ENCODE measurements at regions not wholly inside any gene's neighbourhood (a gene's known extent, or its start where the extent isn't known, plus 50 kb on each side); places are given as distances from the start of the nearest gene placed in this dataset.

DNA sequence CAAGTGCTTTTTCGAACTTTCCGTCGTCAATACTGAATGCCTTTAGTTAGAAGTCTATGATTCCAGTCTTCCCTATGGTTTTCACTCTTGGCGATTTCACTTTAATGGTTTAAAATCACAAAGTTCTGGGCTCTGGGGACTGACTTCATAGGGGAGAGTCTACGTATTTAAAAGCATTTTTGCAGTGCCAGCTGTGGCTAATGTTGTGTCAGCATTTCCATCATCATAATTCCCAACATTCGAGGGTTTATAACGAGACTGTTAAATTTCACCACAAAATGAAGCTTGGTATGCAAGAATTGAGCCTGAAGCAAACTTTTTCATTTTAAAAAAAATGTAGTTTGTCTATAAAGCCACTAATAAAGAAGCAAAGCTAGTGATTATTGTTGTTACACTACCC is 242.7 kb downstream of the SOX4 start:
- peak overlapping the region in 1 of 2 experiments; percentile 15; a peak in 1 of 5 replicates for H3K4me3 Mint-ChIP-seq
- Histone ChIP-seq H2BK15ac (ENCODE audit: low read depth, low read length) (no peak overlapping the region), H3K18ac (ENCODE audit: insufficient read length, low read depth, low read length) (no peak overlapping the region), H3T11ph (ENCODE audit: low read length) (no peak overlapping the region), H2BK12ac (ENCODE audit: insufficient read length, low read depth, low read length) (no peak overlapping the region), H4K91ac (ENCODE audit: insufficient read length, low read depth, low read length) (no peak overlapping the region), H2AK5ac (ENCODE audit: insufficient read length, low read length) (no peak overlapping the region), H3K4ac (ENCODE audit: low read depth, low read length) (no peak overlapping the region), H2BK20ac (ENCODE audit: low read depth, low read length, poor library complexity, severe bottlenecking) (no peak overlapping the region), H4K20me1 (ENCODE audit: control insufficient read depth, insufficient read depth, insufficient read length) (no peaks in the 10 kb centered on the region), H3K56ac (ENCODE audit: insufficient read length, low read depth, low read length) (no peak overlapping the region), H2BK5ac (ENCODE audit: insufficient read length, low read length) (no peak overlapping the region), H3K23me2 (ENCODE audit: insufficient read length, low read depth, low read length, poor library complexity, severe bottlenecking) (no peaks in the 10 kb centered on the region), H3K79me1 (ENCODE audit: insufficient read depth, low read depth, low read length, poor library complexity, severe bottlenecking) (peaks cover 7% of the 10 kb centered on the region), H4K8ac (replicated peaks; ENCODE audit: insufficient read length, low read depth, low read length) (no peak overlapping the region), H3K23ac (ENCODE audit: insufficient read length, low read depth, low read length) (no peak overlapping the region), H3K14ac (ENCODE audit: insufficient read depth, low read length) (no peak overlapping the region), H3K27ac (ENCODE audit: insufficient read length, low read depth, low read length) (no peak overlapping the region), H3K9me3 (ENCODE audit: control insufficient read depth, low read depth, low read length) (no peaks in the 10 kb centered on the region), H2AFZ (ENCODE audit: low read length) (no peak overlapping the region), H2BK120ac (ENCODE audit: low read depth, low read length, poor library complexity, severe bottlenecking) (no peak overlapping the region), H4K5ac (ENCODE audit: insufficient read length, low read depth, low read length) (no peak overlapping the region), H3K4me2 (ENCODE audit: insufficient read depth, insufficient read length, low read length) (peak overlapping the region; percentile 51), H3K4me1 (ENCODE audit: insufficient read depth, low read length) (peaks cover 19% of the 10 kb centered on the region), H3K79me2 (ENCODE audit: insufficient read depth, low read length) (peaks cover 13% of the 10 kb centered on the region), H3K27me3 (ENCODE audit: insufficient read depth, low read length) (no peaks in the 10 kb centered on the region; the same call in 1 of the 2 replicates), H3K9ac (ENCODE audit: extremely low read depth, insufficient read length, low read length) (no peak overlapping the region)
- whole genome bisulfite sequencing (ENCODE audit: extremely low coverage, insufficient read length, low lambda C conversion rate) = no CpG with 5 or more reads among the region's 7 CpGs
- peaks cover 11 to 14% (median 12%) of the 10 kb centered on the region in 3 experiments for H3K36me3 Mint-ChIP-seq (ENCODE audit: insufficient read depth in 1 of 3, low read depth in 3 of 3)
- H3K27me3 Mint-ChIP-seq (ENCODE audit: low read depth) = no peaks in the 10 kb centered on the region
- DNase-seq = no peak
- no peaks in the 10 kb centered on the region for H3K9me3 Mint-ChIP-seq
- H3K27ac Mint-ChIP-seq = peak overlapping the region; percentile 4 to 60 (median 53); a peak in 6 of 7 replicates
- H3K4me1 Mint-ChIP-seq = peaks cover 38 to 39% of the 10 kb centered on the region in 2 experiments
- TF ChIP-seq, protein P1, sequence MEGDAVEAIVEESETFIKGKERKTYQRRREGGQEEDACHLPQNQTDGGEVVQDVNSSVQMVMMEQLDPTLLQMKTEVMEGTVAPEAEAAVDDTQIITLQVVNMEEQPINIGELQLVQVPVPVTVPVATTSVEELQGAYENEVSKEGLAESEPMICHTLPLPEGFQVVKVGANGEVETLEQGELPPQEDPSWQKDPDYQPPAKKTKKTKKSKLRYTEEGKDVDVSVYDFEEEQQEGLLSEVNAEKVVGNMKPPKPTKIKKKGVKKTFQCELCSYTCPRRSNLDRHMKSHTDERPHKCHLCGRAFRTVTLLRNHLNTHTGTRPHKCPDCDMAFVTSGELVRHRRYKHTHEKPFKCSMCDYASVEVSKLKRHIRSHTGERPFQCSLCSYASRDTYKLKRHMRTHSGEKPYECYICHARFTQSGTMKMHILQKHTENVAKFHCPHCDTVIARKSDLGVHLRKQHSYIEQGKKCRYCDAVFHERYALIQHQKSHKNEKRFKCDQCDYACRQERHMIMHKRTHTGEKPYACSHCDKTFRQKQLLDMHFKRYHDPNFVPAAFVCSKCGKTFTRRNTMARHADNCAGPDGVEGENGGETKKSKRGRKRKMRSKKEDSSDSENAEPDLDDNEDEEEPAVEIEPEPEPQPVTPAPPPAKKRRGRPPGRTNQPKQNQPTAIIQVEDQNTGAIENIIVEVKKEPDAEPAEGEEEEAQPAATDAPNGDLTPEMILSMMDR (conservative IDR thresholded peaks at IDR 0.05) = no peak
